H1 (cell line): ENCODE measurements at regions not wholly inside any gene's neighbourhood (a gene's known extent, or its start where the extent isn't known, plus 50 kb on each side); places are given as distances from the start of the nearest gene placed in this dataset.

Experiments used
- EP300 ChIP-seq, 2 experiments: IDR thresholded peaks; 1 replicate in 1 of 2; 2 replicates in 1 of 2; pipeline ENCODE4 v1.6.1; 2011 to 2012; ENCODE audit warnings: low read depth in 2 of 2, low read length in 2 of 2, mild to moderate bottlenecking in 2 of 2, borderline replicate concordance in 1 of 2, inconsistent platforms in 1 of 2, moderate library complexity in 1 of 2
- EZH2 ChIP-seq: fragments of 200-600 bp; sonication (generic); IDR thresholded peaks from 2 replicates; pipeline ENCODE4 v1.7.1; 2012; ENCODE audit warnings: low read depth, mild to moderate bottlenecking, moderate library complexity, low read length, inconsistent platforms; ENCODE audit not compliant: severe bottlenecking
- HDAC2 ChIP-seq, 2 experiments: fragments of 300-600 bp in 1 of 2; sonication (generic) in 1 of 2; IDR thresholded peaks; 2 replicates each; pipeline ENCODE4 v1.6.1; 2011 to 2012; ENCODE audit warnings: low read depth in 2 of 2, low read length in 2 of 2, mild to moderate bottlenecking in 2 of 2, moderate library complexity in 2 of 2, borderline replicate concordance in 1 of 2, inconsistent platforms in 1 of 2
- POLR2A ChIP-seq, 2 experiments: IDR thresholded peaks; 1 replicate in 1 of 2; 2 replicates in 1 of 2; pipeline ENCODE4 v1.6.1; 2011; ENCODE audit warnings: low read depth in 2 of 2, low read length in 2 of 2, mild to moderate bottlenecking in 2 of 2; ENCODE audit errors: control extremely low read depth in 1 of 2
- POLR2AphosphoS5 ChIP-seq: IDR thresholded peaks from 2 replicates; pipeline ENCODE4 v1.6.1; 2011; ENCODE audit warnings: low read depth, low read length
- RAD21 ChIP-seq, 2 experiments: IDR thresholded peaks in 1 of 2; conservative IDR thresholded peaks in 1 of 2; 2 replicates each; pipeline ENCODE4 v1.6.1; 2011; ENCODE audit warnings: low read depth in 2 of 2, low read length in 2 of 2, improper control_type of control experiment in 1 of 2, inconsistent platforms in 1 of 2, mild to moderate bottlenecking in 1 of 2, moderate library complexity in 1 of 2
- SP1 ChIP-seq: IDR thresholded peaks from 2 replicates; pipeline ENCODE4 v1.6.1; 2011; ENCODE audit warnings: low read depth, low read length
- SP2 ChIP-seq: IDR thresholded peaks from 2 replicates; pipeline ENCODE4 v1.6.1; 2012; ENCODE audit warnings: mild to moderate bottlenecking, low read length, inconsistent platforms
- SUZ12 ChIP-seq: fragments of 200-600 bp; sonication (generic); IDR thresholded peaks from 2 replicates; pipeline ENCODE4 v1.6.1; 2012; ENCODE audit warnings: mild to moderate bottlenecking, inconsistent platforms, low read length, moderate library complexity, mixed read lengths
- YY1 ChIP-seq: IDR thresholded peaks from 2 replicates; pipeline ENCODE4 v1.6.1; 2011; ENCODE audit warnings: low read depth, mild to moderate bottlenecking, low read length
- TF ChIP-seq, protein P1 (sequence below), 3 experiments: IDR thresholded peaks; 1 replicate in 2 of 3; 2 replicates in 1 of 3; pipeline versions ENCODE4 v1.5.1 to v1.6.1; 2011; ENCODE audit warnings: low read length in 3 of 3, mild to moderate bottlenecking in 3 of 3, inconsistent platforms in 2 of 3, low read depth in 1 of 3, moderate library complexity in 1 of 3; ENCODE audit not compliant: insufficient read depth in 1 of 3; ENCODE audit errors: control extremely low read depth in 1 of 3
- TF ChIP-seq, protein P2 (sequence below): IDR thresholded peaks from 2 replicates; pipeline ENCODE4 v1.6.1; 2012; ENCODE audit warnings: inconsistent platforms
- TF ChIP-seq, protein P3 (sequence below): IDR thresholded peaks from 2 replicates; pipeline ENCODE4 v1.6.1; 2011; ENCODE audit warnings: low read depth, mild to moderate bottlenecking, low read length; ENCODE audit not compliant: insufficient read depth

DNA sequence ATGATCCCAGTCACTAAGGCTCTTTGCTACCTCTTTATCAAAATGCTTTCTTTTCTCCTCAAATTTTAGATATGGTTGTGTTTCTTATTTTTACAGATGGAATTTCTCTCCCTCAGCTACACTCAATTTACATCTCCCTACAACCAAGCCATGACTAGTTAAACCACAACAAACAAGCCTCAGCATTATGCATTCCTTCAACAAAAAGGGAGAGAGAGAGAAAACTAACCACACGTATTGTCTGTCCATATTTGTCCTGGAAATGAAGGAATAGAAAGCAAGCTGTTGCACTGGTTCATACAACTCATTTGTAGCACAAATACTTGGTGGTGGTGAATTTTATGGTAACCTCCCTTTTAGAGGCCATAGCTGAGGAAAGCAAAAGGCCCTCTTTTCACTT is 286.4 kb downstream of the AHR start:
- TF ChIP-seq, protein P1, sequence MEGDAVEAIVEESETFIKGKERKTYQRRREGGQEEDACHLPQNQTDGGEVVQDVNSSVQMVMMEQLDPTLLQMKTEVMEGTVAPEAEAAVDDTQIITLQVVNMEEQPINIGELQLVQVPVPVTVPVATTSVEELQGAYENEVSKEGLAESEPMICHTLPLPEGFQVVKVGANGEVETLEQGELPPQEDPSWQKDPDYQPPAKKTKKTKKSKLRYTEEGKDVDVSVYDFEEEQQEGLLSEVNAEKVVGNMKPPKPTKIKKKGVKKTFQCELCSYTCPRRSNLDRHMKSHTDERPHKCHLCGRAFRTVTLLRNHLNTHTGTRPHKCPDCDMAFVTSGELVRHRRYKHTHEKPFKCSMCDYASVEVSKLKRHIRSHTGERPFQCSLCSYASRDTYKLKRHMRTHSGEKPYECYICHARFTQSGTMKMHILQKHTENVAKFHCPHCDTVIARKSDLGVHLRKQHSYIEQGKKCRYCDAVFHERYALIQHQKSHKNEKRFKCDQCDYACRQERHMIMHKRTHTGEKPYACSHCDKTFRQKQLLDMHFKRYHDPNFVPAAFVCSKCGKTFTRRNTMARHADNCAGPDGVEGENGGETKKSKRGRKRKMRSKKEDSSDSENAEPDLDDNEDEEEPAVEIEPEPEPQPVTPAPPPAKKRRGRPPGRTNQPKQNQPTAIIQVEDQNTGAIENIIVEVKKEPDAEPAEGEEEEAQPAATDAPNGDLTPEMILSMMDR (IDR thresholded peaks at IDR 0.05; ENCODE audit: control extremely low read depth in 1 of 3, insufficient read depth in 1 of 3, low read depth in 1 of 3, low read length in 3 of 3): no peak
- TF ChIP-seq, protein P2, sequence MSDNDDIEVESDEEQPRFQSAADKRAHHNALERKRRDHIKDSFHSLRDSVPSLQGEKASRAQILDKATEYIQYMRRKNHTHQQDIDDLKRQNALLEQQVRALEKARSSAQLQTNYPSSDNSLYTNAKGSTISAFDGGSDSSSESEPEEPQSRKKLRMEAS: no peak
- TF ChIP-seq, protein P3, sequence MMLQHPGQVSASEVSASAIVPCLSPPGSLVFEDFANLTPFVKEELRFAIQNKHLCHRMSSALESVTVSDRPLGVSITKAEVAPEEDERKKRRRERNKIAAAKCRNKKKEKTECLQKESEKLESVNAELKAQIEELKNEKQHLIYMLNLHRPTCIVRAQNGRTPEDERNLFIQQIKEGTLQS: no peak
- TF ChIP-seq HDAC2 (IDR thresholded peaks at IDR 0.05; ENCODE audit: borderline replicate concordance in 1 of 2, low read depth in 2 of 2, low read length in 2 of 2) (no peak), SP1 (no peak), SP2 (no peak), YY1 (no peak), SUZ12 (no peak), EZH2 (no peak), POLR2A (IDR thresholded peaks at IDR 0.05; ENCODE audit: control extremely low read depth in 1 of 2, low read depth in 2 of 2, low read length in 2 of 2) (no peak), RAD21 (IDR thresholded peaks at IDR 0.05 in 1 of 2, conservative IDR thresholded peaks at IDR 0.05 in 1 of 2; ENCODE audit: low read depth in 2 of 2, low read length in 2 of 2) (no peak), EP300 (IDR thresholded peaks at IDR 0.05; ENCODE audit: borderline replicate concordance in 1 of 2, low read depth in 2 of 2, low read length in 2 of 2) (no peak), POLR2AphosphoS5 (no peak)
